ENCODE measurements at regions not wholly inside any gene's neighbourhood (a gene's known extent, or its start where the extent isn't known, plus 50 kb on each side); places are given as distances from the start of the nearest gene placed in this dataset.

DNA sequence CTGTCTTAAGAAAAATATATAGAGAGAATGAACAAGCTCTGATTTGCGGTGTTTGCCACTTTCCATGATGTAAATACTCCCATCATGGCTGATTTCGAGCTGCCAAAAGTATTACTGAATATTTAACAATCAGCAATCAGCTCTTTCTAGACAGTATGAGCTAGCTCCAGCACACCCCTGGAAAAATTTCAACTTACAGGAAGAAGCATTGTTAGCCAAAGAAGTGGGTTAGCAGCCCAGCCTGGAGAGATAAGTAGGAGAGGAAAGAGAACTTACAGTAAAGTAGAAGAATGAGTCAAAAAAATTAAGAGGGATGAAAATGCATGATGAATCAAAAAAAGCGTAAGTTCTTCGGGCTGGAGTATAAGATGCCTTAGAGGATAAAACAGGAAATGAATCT is 60.6 kb upstream of the ANK3 start:
- Histone ChIP-seq H3K27me3 (ENCODE audit: control insufficient read depth in 4 of 4, insufficient read depth in 4 of 4, low read length in 3 of 4) (no peaks in the 10 kb centered on the region), H3K4me3 (ENCODE audit: low read depth in 1 of 3, low read length in 3 of 3) (no peak overlapping the region), H3K9me3 (ENCODE audit: control insufficient read depth in 4 of 4, low read length in 3 of 4) (no peaks in the 10 kb centered on the region), H3K27ac (ENCODE audit: low read depth in 1 of 2, low read length in 2 of 2) (no peak overlapping the region), H3K9ac (ENCODE audit: low read depth in 1 of 2, low read length in 2 of 2) (no peak overlapping the region), H3K36me3 (ENCODE audit: control insufficient read depth in 4 of 4, insufficient read depth in 3 of 4, low read depth in 1 of 4, low read length in 3 of 4) (no peaks in the 10 kb centered on the region), H3K4me1 (ENCODE audit: control insufficient read depth in 4 of 4, insufficient read depth in 4 of 4, low read length in 3 of 4) (peaks cover 0 to 3% (median 0%) of the 10 kb centered on the region in 4 donors)
- TF ChIP-seq EGR1 (IDR thresholded peaks at IDR 0.05; ENCODE audit: low read depth in 2 of 2) = no peak
- TF ChIP-seq HNF4A (conservative IDR thresholded peaks at IDR 0.05) = no peak
- no peak for TF ChIP-seq YY1 (IDR thresholded peaks at IDR 0.05)
- no peak for TF ChIP-seq TAF1 (conservative IDR thresholded peaks at IDR 0.05)
- no peak for TF ChIP-seq SP1 (IDR thresholded peaks at IDR 0.05)
- TF ChIP-seq, protein P1, sequence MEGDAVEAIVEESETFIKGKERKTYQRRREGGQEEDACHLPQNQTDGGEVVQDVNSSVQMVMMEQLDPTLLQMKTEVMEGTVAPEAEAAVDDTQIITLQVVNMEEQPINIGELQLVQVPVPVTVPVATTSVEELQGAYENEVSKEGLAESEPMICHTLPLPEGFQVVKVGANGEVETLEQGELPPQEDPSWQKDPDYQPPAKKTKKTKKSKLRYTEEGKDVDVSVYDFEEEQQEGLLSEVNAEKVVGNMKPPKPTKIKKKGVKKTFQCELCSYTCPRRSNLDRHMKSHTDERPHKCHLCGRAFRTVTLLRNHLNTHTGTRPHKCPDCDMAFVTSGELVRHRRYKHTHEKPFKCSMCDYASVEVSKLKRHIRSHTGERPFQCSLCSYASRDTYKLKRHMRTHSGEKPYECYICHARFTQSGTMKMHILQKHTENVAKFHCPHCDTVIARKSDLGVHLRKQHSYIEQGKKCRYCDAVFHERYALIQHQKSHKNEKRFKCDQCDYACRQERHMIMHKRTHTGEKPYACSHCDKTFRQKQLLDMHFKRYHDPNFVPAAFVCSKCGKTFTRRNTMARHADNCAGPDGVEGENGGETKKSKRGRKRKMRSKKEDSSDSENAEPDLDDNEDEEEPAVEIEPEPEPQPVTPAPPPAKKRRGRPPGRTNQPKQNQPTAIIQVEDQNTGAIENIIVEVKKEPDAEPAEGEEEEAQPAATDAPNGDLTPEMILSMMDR (IDR thresholded peaks at IDR 0.05; ENCODE audit: low read depth, low read length, missing input control) = no peak
- no peak for TF ChIP-seq FOXA1 (IDR thresholded peaks at IDR 0.05)
- TF ChIP-seq, protein P2, sequence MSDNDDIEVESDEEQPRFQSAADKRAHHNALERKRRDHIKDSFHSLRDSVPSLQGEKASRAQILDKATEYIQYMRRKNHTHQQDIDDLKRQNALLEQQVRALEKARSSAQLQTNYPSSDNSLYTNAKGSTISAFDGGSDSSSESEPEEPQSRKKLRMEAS (IDR thresholded peaks at IDR 0.05) = no peak
- no peak for TF ChIP-seq FOXA2 (IDR thresholded peaks at IDR 0.05)
- TF ChIP-seq JUND (IDR thresholded peaks at IDR 0.05) = no peak
- no peak for TF ChIP-seq RXRA (IDR thresholded peaks at IDR 0.05)
- TF ChIP-seq, protein P3, sequence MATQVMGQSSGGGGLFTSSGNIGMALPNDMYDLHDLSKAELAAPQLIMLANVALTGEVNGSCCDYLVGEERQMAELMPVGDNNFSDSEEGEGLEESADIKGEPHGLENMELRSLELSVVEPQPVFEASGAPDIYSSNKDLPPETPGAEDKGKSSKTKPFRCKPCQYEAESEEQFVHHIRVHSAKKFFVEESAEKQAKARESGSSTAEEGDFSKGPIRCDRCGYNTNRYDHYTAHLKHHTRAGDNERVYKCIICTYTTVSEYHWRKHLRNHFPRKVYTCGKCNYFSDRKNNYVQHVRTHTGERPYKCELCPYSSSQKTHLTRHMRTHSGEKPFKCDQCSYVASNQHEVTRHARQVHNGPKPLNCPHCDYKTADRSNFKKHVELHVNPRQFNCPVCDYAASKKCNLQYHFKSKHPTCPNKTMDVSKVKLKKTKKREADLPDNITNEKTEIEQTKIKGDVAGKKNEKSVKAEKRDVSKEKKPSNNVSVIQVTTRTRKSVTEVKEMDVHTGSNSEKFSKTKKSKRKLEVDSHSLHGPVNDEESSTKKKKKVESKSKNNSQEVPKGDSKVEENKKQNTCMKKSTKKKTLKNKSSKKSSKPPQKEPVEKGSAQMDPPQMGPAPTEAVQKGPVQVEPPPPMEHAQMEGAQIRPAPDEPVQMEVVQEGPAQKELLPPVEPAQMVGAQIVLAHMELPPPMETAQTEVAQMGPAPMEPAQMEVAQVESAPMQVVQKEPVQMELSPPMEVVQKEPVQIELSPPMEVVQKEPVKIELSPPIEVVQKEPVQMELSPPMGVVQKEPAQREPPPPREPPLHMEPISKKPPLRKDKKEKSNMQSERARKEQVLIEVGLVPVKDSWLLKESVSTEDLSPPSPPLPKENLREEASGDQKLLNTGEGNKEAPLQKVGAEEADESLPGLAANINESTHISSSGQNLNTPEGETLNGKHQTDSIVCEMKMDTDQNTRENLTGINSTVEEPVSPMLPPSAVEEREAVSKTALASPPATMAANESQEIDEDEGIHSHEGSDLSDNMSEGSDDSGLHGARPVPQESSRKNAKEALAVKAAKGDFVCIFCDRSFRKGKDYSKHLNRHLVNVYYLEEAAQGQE (IDR thresholded peaks at IDR 0.05) = no peak
- WGBS = 92% methylated on average over 4 of the region's 4 CpGs
- DNase-seq (ENCODE audit: low spot score) = no peak

DNA sequence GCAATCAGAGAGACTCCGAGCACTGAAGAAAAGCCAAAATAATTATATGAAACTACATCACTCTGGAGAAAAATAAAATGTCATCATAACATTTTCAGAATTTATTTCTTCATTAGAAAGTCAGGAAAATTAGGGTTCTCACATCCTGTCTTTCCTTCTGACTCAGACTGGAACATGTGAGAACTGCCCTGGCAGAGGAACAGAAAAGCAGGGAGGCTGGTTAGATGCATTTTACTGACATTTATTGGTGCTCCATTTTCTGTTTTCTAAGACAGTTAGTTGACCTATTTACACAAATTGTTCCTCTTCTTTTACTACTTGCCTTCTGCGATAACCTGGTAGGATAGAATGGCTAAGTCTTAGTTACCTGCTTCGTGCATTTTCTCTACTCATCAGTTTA is 58.6 kb upstream of the ANK3 start:
- H3K9me3 ChIP-seq (ENCODE audit: control insufficient read depth in 4 of 4, low read length in 3 of 4) = no peaks in the 10 kb centered on the region

GRCh38 chr10:60446851-60447250 is 57.2 kb upstream of the ANK3 start:
- H3K27ac ChIP-seq (ENCODE audit: low read depth in 1 of 2, low read length in 2 of 2) = no peak overlapping the region
- H3K4me3 ChIP-seq (ENCODE audit: low read depth in 1 of 3, low read length in 3 of 3) = no peak overlapping the region
- no peak for DNase-seq (ENCODE audit: low spot score)
- no peak overlapping the region for H3K9ac ChIP-seq (ENCODE audit: low read depth in 1 of 2, low read length in 2 of 2)
- H3K27me3 ChIP-seq (ENCODE audit: control insufficient read depth in 4 of 4, insufficient read depth in 4 of 4, low read length in 3 of 4) = no peaks in the 10 kb centered on the region
- H3K4me1 ChIP-seq (ENCODE audit: control insufficient read depth in 4 of 4, insufficient read depth in 4 of 4, low read length in 3 of 4) = peaks cover 0 to 3% (median 0%) of the 10 kb centered on the region in 4 donors
- no peaks in the 10 kb centered on the region for H3K9me3 ChIP-seq (ENCODE audit: control insufficient read depth in 4 of 4, low read length in 3 of 4)
- WGBS = 53% methylated on average over 3 of the region's 3 CpGs
- H3K36me3 ChIP-seq (ENCODE audit: control insufficient read depth in 4 of 4, insufficient read depth in 3 of 4, low read depth in 1 of 4, low read length in 3 of 4) = no peaks in the 10 kb centered on the region
- TF ChIP-seq TAF1 (conservative IDR thresholded peaks at IDR 0.05) (no peak), HNF4G (IDR thresholded peaks at IDR 0.05) (no peak), GABPA (IDR thresholded peaks at IDR 0.05 in 1 of 2, conservative IDR thresholded peaks at IDR 0.05 in 1 of 2) (no peak), HNF4A (conservative IDR thresholded peaks at IDR 0.05) (no peak)
- TF ChIP-seq, protein P4, sequence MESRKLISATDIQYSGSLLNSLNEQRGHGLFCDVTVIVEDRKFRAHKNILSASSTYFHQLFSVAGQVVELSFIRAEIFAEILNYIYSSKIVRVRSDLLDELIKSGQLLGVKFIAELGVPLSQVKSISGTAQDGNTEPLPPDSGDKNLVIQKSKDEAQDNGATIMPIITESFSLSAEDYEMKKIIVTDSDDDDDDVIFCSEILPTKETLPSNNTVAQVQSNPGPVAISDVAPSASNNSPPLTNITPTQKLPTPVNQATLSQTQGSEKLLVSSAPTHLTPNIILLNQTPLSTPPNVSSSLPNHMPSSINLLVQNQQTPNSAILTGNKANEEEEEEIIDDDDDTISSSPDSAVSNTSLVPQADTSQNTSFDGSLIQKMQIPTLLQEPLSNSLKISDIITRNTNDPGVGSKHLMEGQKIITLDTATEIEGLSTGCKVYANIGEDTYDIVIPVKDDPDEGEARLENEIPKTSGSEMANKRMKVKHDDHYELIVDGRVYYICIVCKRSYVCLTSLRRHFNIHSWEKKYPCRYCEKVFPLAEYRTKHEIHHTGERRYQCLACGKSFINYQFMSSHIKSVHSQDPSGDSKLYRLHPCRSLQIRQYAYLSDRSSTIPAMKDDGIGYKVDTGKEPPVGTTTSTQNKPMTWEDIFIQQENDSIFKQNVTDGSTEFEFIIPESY (IDR thresholded peaks at IDR 0.05) = no peak
- TF ChIP-seq, protein P1 (IDR thresholded peaks at IDR 0.05; ENCODE audit: low read depth, low read length, missing input control) = no peak

More for the DNA sequence above, 58.6 kb upstream of the ANK3 start:
- 95% methylated on average over 3 of the region's 3 CpGs for WGBS
- Histone ChIP-seq H3K36me3 (ENCODE audit: control insufficient read depth in 4 of 4, insufficient read depth in 3 of 4, low read depth in 1 of 4, low read length in 3 of 4) (no peaks in the 10 kb centered on the region), H3K9ac (ENCODE audit: low read depth in 1 of 2, low read length in 2 of 2) (no peak overlapping the region), H3K27ac (ENCODE audit: low read depth in 1 of 2, low read length in 2 of 2) (no peak overlapping the region), H3K27me3 (ENCODE audit: control insufficient read depth in 4 of 4, insufficient read depth in 4 of 4, low read length in 3 of 4) (no peaks in the 10 kb centered on the region), H3K4me1 (ENCODE audit: control insufficient read depth in 4 of 4, insufficient read depth in 4 of 4, low read length in 3 of 4) (peaks cover 0 to 3% (median 0%) of the 10 kb centered on the region in 4 donors), H3K4me3 (ENCODE audit: low read depth in 1 of 3, low read length in 3 of 3) (no peak overlapping the region)
- no peak for TF ChIP-seq YY1 (IDR thresholded peaks at IDR 0.05)
- TF ChIP-seq NR2F2 (IDR thresholded peaks at IDR 0.05) = no peak
- TF ChIP-seq HNF4G (IDR thresholded peaks at IDR 0.05) = no peak
- no peak for DNase-seq (ENCODE audit: low spot score)

All from liver (tissue), 8 donors.